Hepatocyte (in vitro differentiated cells): ENCODE measurements at regions not wholly inside any gene's neighbourhood (a gene's known extent, or its start where the extent isn't known, plus 50 kb on each side); places are given as distances from the start of the nearest gene placed in this dataset.

Experiments
- EZH2 ChIP-seq: fragments of 200-600 bp; sonication (generic); IDR thresholded peaks from 2 replicates; pipeline ENCODE4 v1.6.1; 2016; ENCODE audit warnings: antibody characterized with exemption, mild to moderate bottlenecking, borderline replicate concordance
- TF ChIP-seq, protein P1 (sequence below): fragments of 200-600 bp; sonication (generic); IDR thresholded peaks from 2 replicates; pipeline ENCODE4 v1.5.1; 2016; ENCODE audit warnings: antibody characterized with exemption, mild to moderate bottlenecking; ENCODE audit not compliant: poor library complexity

GRCh38 chr20:33940666-33941065 is 53.0 kb upstream of the RALY start:
- TF ChIP-seq EZH2, result no peak
- TF ChIP-seq, protein P1, sequence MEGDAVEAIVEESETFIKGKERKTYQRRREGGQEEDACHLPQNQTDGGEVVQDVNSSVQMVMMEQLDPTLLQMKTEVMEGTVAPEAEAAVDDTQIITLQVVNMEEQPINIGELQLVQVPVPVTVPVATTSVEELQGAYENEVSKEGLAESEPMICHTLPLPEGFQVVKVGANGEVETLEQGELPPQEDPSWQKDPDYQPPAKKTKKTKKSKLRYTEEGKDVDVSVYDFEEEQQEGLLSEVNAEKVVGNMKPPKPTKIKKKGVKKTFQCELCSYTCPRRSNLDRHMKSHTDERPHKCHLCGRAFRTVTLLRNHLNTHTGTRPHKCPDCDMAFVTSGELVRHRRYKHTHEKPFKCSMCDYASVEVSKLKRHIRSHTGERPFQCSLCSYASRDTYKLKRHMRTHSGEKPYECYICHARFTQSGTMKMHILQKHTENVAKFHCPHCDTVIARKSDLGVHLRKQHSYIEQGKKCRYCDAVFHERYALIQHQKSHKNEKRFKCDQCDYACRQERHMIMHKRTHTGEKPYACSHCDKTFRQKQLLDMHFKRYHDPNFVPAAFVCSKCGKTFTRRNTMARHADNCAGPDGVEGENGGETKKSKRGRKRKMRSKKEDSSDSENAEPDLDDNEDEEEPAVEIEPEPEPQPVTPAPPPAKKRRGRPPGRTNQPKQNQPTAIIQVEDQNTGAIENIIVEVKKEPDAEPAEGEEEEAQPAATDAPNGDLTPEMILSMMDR, result no peak
